Stimulated activated CD8-positive, alpha-beta memory T cell treated with anti-CD3 and anti-CD28 coated beads, Interleukin-4, amount 100 ng/mL, for 48 hours (primary cell): ENCODE measurements at regions not wholly inside any gene's neighbourhood (a gene's known extent, or its start where the extent isn't known, plus 50 kb on each side); places are given as distances from the start of the nearest gene placed in this dataset.

ENCODE experiments used
- DNase-seq: peaks from one replicate; pipeline ENCODE4 v3.0.0-alpha.2; 2020

DNA sequence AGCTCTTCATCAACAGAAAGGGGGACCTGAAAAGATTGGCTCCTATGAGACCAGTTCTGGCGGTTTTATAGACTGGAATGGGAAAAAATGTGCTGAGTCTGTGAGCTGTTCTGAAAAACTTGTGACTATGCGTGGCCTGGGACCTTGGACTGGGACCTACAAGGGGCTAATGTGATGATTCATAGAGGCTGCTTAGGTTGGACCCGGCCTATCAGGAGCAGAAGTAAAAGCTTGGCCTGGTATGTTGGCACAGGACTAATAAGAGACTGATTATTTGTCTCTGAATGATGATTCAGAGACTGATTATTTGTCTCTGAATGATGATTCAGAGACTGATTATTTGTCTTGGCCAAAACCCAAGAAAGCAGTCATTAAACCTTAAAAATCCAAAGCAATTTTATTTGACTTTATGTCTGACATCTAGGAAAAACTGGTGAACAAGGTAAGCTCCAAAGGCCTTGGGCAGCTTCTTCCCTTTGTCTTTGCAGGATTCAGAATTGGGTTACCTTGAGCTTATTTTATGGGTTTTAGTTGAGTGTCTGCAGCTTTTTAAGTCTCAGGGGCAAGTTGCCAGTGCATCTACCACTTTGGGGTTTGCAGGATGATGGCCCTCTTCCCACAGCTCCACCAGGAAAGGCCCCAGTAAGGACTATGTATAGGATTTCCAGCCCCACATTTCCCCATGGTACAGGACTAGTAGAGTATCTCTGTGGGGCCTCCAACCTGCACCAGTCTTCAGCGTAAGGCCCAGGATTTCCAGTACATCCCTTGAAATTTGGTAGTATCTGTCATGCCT is 390.3 kb downstream of the KDM5D start:
- DNase-seq: no peak

- DNase-seq: no peak
Measured at GRCh38 chrY:19351616-19352015, 392.9 kb downstream of the KDM5D start.

DNA sequence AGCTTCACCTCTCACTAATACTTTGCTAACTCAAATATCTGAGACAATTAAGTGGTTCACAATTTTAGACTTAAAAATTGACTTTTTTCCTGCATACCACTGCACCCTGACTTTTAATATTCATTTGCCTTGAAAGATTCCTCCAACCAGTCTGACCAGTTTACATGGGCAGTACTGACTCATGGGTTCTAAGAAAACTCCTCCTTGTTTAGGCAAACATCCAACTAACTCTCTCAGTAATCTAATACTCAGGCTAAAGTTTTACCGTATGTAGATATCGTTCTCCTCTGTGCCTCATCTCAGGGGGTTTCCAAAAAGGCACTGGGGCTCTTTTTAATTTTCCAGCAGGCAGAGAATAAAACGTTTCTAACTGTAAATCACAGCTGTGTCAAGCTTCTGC is 422.8 kb downstream of the KDM5D start:
- no peak for DNase-seq

DNA sequence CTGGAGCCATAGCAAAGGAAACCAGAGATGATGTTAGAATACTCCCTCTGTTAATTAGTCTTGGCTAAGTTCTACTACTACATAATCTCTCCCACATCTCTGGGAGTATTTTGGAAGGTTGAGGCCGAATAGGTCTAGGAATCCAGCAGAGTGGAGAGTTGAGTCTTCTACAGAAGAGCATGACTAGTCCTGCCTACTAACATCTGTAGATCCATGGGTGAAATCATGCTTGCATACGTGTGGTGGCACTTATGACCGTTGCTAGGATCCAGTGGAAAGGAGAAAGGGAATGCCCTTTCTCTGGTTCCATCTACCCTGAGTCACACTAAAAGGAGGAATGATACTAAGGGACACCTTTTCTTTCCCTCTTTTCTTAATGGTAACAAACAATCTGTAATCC is 425.4 kb downstream of the KDM5D start:
- DNase-seq: no peak

DNA sequence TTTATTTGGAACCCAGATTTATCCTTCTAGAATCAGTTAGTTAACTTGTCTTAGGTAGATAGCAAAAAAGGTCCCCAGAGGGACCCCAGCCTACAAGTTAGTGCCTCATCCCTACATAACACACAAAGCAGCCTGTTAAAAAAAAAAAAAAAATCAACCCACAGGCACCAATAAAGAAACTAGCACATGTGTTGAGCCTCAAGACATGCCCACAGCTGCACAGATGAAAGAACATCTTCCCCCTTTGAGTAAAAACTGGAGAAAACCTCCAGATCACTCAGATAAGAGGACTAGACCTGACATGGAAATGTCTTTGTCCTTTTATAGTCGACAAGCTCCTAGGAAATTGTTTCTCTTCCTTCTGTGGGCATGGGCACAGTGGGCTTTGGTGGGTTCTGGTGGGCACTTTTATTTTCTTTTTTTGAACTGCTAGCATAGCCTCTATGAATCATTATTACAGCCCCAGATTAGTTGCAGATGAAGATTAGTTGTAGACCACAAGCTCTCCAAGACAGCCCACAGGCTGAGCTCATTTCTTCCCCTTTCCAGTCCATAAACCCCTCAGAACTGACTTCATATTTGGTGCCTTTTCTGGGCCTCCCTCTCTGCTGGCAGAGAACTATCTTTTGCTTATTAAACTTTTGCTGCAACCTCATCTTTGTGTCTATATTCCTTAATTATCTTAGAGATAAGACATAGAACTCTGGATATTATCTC is 427.1 kb downstream of the KDM5D start:
- no peak for DNase-seq

GRCh38 chrY:19307627-19308026 is 436.9 kb downstream of the KDM5D start:
- no peak for DNase-seq

- no peak for DNase-seq
Measured at GRCh38 chrY:19303136-19303535, 441.4 kb downstream of the KDM5D start.

DNA sequence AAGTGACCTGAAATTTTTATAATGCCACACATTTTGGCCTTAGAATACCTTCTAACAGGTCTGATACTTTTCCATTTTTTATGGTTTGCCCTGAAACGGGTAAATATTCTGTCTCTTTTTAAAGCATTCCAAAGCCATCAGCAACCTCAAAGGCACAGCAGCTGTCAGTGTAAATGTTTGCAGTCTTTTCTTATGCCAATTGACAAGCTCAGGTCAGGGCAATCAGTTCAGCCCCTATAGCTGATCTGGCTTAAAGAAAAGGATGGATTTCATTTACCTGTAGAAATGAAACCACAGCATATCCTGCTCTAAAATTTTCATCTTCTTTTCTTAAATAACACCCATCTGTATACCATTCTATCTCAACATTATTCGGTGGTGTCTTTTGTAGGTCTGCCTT is 453.6 kb downstream of the KDM5D start:
- DNase-seq: no peak

- no peak for DNase-seq
Measured at GRCh38 chrY:19274076-19274475, 470.4 kb downstream of the KDM5D start.

DNA sequence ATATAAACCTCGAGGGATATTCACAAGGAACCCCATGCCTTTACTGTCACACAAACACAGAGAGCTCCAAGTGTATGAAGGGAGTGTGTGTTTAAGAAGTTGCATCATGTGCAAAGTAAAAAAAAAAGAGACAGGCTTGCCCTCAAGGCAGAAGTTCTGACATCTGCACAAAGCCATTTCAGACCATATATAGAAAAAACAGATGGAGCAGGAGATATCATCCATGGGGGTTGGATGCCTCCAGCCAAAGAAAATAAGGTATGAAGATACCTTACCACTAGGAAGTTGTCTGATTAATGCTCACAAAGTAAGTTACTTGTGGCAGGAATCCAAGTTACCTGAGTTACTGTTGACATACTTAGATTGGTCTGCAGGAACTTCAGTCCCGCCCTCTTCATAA is 476.2 kb downstream of the KDM5D start:
- DNase-seq: no peak

DNA sequence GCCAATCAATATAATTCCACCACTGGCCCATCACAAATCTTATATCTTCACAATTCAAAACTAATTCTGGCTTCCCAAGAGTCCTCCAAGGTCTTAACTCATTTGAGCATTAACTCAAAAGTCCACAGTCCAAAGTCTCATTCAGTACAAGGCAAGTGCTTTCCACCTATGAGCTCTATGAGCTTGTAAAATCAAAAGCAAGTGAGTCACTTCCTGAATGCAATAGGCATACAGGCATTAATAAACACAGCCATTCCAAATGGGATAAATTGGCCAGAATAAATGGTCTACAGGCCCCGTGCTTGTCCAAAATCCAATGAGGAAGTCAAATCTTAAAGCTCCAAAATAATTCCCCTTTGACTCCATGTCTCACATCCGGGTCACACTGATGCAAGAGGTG is 479.1 kb downstream of the KDM5D start:
- DNase-seq: no peak

DNA sequence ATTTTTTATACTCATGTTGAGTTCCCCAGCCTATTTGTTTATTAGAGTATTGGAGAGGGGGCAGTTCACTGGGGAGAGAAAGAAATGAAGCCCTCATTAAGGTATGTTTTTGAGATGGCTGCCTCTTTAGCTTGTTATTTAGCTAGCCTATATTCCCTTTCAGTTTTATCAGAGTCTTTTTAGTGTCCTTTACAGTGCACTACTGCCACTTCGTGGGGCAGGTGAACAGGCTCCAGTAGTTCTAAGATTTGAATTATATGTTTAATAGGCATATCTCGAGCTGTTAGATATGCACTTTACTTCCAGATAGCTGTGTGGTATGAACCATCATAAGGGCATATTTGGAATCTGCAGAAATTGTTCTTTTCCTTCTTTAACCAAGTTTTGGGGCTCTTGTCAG is 482.2 kb downstream of the KDM5D start:
- no peak for DNase-seq

DNA sequence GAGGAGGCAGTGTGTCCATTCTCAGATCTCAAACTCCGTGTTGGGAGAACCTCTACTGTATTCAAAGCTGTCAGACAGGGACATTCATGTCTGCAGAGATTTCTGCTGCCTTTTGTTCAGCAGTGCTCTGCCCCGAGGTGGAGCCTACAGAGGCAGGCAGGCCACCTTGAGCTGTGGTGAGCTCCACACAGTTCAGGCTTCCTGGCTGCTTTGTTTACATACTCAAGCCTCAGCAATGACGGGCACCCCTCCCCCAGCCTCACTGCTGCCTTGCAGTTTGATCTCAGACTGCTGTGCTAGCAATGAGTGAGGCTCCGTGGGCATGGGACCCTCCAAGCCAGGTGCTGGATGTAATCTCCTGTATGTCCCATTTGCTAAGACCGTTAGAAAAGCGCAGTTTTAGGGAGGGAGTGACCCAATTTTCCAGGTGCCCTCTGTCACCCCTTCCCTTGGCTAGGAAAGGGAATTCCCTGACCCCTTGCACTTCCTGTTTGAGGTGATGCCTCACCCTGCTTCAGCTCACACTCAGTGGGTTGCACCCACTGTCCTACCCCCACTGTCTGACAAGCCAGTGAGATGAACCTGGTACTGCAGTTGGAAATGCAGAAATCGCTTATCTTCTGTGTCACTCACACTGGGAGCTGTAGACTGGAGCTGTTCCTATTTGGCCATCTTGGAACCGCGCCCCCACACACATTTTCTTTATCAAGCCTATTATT is 458.9 kb upstream of the HSFY2 start:
- peak; percentile 26 for DNase-seq

GRCh38 chrY:19220784-19221183 is 447.2 kb upstream of the HSFY2 start:
- DNase-seq: no peak

- no peak for DNase-seq
Measured at GRCh38 chrY:19208915-19209314, 435.4 kb upstream of the HSFY2 start.

DNA sequence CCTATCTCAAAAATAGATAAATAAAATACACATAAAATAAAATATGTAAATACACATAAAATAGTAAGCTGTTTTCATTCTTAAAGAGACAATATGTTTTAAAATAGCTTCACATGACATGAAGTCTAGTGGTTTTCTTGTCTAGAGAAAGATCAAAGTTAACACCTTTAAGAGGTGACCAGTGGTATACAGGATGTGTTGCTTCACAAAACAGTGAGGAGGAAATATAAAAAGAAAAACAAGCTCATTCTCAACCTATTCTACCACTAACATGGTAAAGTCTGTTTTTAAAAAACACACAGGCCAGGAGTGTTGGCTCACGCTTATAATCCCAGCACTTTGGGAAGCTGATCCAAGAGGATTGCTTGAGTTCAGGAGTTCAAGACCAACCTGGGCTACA is 433.5 kb upstream of the HSFY2 start:
- DNase-seq: no peak

- DNase-seq: no peak
Measured at GRCh38 chrY:19180824-19181223, 407.3 kb upstream of the HSFY2 start.

DNA sequence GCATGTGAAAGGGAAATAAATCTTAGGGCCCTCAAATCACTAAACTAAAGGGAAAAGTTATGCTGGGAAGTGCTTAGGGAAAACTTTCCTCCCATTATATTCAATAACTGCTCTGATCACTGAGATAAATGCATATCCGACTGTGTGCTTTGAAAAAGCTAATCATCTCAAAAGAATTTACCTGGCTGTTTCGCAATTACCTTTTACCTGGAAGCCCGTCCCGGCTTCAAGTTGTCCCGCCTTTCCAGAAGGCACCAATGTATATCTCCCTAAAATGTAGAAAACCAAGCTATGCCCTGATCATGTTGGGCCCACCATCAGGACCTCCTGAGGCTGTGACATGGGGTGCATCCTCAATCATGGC is 394.6 kb upstream of the HSFY2 start:
- DNase-seq: no peak

DNA sequence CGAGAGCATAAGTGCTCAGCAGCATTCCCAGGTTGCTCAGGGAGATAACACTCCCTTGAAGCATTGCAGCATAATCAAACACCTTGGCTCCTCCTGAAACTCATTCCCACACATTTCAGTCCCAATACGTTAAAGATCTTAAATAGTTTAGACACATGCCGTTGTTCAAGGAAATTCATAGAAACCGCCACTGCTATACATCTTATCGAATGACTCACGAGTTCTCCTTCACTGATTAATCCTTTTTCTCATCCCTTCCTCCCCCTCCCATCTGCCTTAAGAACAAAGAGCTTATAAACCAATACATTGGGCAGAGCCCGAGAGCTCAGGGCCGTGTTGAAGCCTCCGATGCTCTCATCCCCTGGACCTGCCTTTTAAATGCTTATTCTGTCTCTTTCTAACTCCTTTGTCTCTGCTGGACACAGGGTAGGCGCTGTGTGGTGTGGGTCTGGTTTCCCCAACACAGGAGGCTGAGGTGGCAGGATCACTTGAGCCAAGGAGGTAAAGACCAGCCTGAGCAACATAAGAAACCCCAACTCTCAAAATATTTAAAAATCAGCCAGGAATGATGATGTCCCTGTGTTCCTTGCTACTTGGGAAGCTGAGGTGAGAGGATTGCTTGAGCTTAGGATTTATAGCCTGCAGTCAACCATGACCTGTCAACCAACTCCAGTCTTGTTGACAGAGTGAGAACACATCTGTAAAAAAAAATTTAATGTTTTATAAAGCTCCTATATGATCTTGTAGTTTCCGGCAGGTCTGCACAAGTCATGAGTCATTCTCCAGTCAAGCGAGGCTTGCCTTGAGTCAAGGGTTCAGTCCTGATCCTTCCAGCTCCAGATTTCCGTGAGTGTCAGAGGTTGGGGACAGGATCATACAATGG is 394.0 kb upstream of the HSFY2 start:
- DNase-seq: no peak

DNA sequence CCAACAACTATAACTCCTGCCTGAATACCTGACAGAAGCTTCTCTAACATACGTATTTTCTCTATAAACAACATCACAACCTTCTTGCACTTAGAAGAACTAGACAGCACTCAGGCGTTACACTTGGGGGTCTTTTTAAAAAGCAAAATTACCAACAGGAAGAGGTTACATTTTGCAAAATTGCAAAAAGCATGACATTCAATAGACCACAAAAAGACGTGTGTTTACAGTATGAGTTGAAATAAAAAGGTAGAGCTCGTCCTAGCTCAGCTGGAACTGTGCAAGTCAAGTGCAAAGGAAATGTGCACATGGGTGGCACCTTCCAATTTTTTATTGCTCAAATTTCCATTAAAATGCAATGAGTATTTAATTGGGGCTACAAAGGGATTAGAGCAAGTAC is 375.2 kb upstream of the HSFY2 start:
- no peak for DNase-seq

DNA sequence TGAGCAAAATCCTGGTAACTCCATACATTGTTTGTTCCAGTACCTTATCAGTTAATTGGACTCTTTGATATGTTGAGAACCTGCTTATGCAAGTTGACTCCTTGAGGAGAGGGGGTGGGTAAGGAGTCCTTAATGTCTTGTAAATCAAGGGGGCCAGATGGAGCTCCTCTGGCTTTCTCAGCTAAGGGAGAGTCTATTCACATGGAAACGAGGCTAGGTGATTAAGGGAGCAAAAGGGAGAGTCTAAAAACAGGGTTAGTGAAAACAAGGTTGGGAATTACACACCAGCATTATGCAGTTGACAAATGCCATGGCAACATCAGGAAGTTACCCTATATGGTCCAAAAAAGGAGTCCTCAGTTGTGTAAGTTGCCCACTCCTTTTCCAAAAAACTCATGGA is 372.8 kb upstream of the HSFY2 start:
- no peak for DNase-seq

DNA sequence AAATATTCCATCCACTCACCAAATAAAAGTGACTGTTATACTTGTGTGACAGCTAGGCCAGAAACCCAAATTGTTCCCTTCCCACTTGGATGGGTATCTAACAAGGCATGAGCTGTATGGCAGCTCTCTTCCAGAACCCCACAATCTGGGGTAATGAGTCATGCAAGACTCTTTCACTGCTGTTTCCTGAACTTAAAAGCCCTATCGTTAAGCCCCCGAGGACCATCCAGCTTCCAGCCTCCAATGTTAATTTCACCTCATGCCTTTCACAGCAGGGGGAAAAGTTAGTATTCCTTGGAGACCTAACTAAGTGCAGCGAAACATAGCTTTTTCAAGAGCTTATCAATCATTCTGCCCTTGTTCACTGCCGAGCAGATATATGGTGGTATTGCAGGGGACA is 368.6 kb upstream of the HSFY2 start:
- no peak for DNase-seq

- no peak for DNase-seq
Measured at GRCh38 chrY:19140285-19140920, 366.9 kb upstream of the HSFY2 start.
